ENCODE measurements at regions not wholly inside any gene's neighbourhood (a gene's known extent, or its start where the extent isn't known, plus 50 kb on each side); places are given as distances from the start of the nearest gene placed in this dataset.

- no peaks in the 10 kb centered on the region for H3K36me3 Mint-ChIP-seq
- CTCF ChIA-PET, result no interaction called here
- no peak overlapping the region for H3K27ac Mint-ChIP-seq
- H3K9me3 Mint-ChIP-seq, result no peaks in the 10 kb centered on the region
- no peak for DNase-seq
- no peaks in the 10 kb centered on the region for H3K27me3 Mint-ChIP-seq
- no peak overlapping the region for H3K4me3 Mint-ChIP-seq
- H3K4me1 Mint-ChIP-seq, result no peaks in the 10 kb centered on the region
Observed at GRCh38 chr15:93491291-93491690, 402.3 kb upstream of the RGMA start.

DNA sequence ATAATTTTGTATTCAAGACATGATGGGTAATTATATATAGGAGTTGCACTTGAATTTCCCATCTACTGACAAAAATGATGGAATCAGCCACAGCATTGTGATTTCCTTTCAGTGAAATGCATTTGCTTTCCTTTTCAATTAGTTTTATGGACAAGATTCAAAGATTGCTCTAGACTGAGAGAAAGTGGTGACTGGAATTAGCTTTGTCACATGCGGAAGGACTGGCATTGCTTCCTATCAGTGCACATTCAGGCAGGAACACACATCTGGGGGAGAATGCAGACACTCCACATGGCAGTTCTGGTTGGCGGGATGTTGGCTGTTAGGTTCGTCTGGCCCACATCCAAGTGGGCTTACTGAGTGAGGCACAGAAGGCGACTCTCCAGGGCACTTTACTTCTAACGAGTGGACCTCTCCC lies 399.3 kb upstream of the RGMA start:
- H3K9me3 Mint-ChIP-seq, result no peaks in the 10 kb centered on the region

DNA sequence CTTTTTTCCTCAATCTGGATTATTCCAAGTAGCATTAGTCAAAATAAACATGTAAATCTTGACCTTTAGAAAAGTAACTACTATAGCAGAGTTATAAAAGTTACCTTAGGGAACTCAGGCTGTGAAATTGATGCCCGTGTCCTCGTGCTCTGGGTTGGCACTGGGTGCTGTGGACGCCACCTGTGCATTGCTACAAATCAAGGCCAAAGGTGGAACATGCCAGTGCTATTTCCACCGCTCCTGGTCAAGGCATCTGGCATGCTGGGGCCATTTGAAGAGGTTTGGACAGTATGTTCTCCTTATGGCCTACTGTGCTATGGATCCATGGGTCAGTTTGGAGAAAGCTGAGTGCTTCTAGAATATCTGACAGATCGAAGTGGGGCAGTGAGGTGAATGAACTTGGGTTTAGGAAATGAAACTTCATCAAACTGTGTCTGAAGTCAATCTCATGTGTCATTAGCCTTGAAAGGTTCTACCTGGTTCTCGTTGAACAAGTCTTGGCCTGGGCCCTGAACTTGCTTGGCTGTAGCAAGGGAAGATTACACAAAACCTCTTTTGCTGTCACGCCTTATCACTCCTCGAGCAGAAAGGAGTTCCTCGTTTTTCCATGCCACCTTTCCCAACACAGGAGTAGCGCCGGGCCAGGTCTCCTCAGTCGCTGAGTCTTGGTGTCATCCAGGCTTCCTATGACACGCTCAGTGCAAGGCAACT lies 397.6 kb upstream of the RGMA start:
- no peak overlapping the region for H3K27ac Mint-ChIP-seq
- H3K9me3 Mint-ChIP-seq, result no peaks in the 10 kb centered on the region
- no peaks in the 10 kb centered on the region for H3K27me3 Mint-ChIP-seq
- no peaks in the 10 kb centered on the region for H3K36me3 Mint-ChIP-seq
- H3K4me3 Mint-ChIP-seq, result no peak overlapping the region
- no peak for DNase-seq
- no peaks in the 10 kb centered on the region for H3K4me1 Mint-ChIP-seq
- CTCF ChIA-PET, result no interaction called here

More for the DNA sequence above, 399.3 kb upstream of the RGMA start:
- Mint-ChIP-seq H3K27ac (no peak overlapping the region), H3K36me3 (no peaks in the 10 kb centered on the region), H3K27me3 (no peaks in the 10 kb centered on the region), H3K4me3 (no peak overlapping the region), H3K4me1 (no peaks in the 10 kb centered on the region)
- CTCF ChIA-PET, result no interaction called here
- no peak for DNase-seq

DNA sequence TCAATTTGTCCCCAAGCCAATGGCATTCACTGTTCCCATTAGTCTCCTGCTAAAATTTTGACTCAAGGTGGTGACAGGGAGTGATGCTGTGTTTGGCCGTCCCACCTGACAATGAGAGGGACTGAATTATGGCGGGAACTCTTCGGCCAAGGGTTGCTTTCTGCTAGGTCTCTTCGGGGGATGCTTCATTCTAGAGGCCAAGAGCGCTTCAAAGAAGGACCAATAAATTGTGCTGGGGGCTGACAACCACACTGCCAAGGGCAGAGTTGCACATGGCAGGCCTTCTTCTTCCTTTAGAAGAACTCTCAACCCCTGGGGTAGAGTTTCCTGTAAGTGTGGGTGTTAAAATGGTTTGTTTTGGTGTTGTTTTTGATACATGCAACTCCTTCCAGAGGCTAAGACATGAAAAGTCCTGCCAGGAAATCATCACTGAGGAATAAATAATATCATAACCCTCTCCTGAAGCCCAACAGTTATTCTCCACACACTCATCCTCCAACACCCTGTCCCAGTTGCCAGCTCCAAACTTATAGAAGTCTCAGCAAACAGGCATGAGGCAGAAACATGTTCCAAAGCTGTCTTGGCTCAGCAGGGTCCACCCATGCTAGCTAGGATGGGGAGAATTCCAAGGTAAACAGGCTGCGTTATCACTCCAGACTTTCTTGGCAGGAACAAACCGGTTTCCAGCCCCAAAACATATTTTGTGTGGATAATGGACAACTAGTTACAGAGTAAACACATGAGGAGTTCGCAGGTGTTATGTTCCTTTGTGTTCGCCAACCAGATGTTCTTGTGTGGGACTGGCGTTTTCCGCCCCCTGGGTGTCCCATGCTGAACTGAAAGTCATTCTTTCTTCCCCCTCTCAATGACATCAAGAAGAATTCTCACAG lies 396.7 kb upstream of the RGMA start:
- Mint-ChIP-seq H3K9me3 (no peaks in the 10 kb centered on the region), H3K4me1 (no peaks in the 10 kb centered on the region), H3K36me3 (no peaks in the 10 kb centered on the region), H3K27ac (no peak overlapping the region), H3K27me3 (no peaks in the 10 kb centered on the region), H3K4me3 (no peak overlapping the region)
- CTCF ChIA-PET, result no interaction called here
- DNase-seq, result no peak

- no peaks in the 10 kb centered on the region for H3K9me3 Mint-ChIP-seq
- no peak overlapping the region for H3K27ac Mint-ChIP-seq
- no peaks in the 10 kb centered on the region for H3K27me3 Mint-ChIP-seq
- CTCF ChIA-PET, result no interaction called here
- H3K4me3 Mint-ChIP-seq, result no peak overlapping the region
- H3K36me3 Mint-ChIP-seq, result no peaks in the 10 kb centered on the region
- no peaks in the 10 kb centered on the region for H3K4me1 Mint-ChIP-seq
- DNase-seq, result no peak
Observed at GRCh38 chr15:93483923-93484322, 394.9 kb upstream of the RGMA start.

DNA sequence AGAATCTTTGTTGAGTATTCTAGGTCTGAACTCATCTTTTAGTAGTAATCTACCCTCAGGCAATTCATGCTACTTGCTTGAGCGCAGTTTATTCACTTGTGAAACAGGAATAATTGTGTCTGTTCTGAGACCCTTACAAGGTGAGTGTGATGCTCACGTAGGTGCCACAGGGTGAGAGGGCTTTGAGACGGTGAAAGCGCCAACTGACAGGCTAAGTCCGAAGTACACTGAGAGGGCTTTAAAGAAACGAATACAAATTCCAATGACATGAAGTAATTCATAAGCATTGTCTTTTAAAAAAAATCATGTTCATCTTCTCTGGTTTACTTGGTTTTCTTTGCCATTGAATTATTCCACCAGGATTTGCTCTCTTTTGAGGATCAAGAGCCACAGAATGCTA lies 393.7 kb upstream of the RGMA start:
- no peak overlapping the region for H3K4me3 Mint-ChIP-seq
- H3K4me1 Mint-ChIP-seq, result no peaks in the 10 kb centered on the region
- DNase-seq, result no peak
- no peaks in the 10 kb centered on the region for H3K27me3 Mint-ChIP-seq
- H3K9me3 Mint-ChIP-seq, result no peaks in the 10 kb centered on the region
- CTCF ChIA-PET, result no interaction called here
- H3K27ac Mint-ChIP-seq, result no peak overlapping the region
- no peaks in the 10 kb centered on the region for H3K36me3 Mint-ChIP-seq

DNA sequence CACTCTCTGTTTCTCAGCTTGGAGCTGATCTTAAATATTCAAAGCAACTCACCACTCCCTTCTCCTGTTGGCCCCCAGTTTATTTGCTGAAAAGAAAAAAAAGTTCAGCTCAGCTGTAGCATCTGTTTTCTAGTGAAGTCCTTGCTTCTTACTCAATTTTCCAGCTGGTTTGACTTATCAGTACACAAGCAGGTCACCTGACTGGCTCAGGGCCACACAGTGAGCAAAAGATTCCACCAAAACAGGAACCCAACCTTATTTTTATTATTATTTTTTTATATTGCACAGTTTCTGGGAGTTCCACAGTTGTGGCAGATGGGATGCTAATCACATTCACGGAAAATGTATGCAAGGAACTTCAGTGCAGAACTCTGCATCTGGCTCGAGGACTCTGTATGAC lies 390.7 kb upstream of the RGMA start:
- CTCF ChIA-PET, result no interaction called here
- Mint-ChIP-seq H3K27ac (no peak overlapping the region), H3K9me3 (no peaks in the 10 kb centered on the region)

GRCh38 chr15:93478947-93479346 lies 389.9 kb upstream of the RGMA start:
- no peaks in the 10 kb centered on the region for H3K36me3 Mint-ChIP-seq
- H3K4me3 Mint-ChIP-seq, result no peak overlapping the region
- no peak for DNase-seq
- no peak overlapping the region for H3K27ac Mint-ChIP-seq
- no peaks in the 10 kb centered on the region for H3K4me1 Mint-ChIP-seq
- H3K27me3 Mint-ChIP-seq, result no peaks in the 10 kb centered on the region
- CTCF ChIA-PET, result no interaction called here
- no peaks in the 10 kb centered on the region for H3K9me3 Mint-ChIP-seq

More for the DNA sequence above, 390.7 kb upstream of the RGMA start:
- Mint-ChIP-seq H3K36me3 (no peaks in the 10 kb centered on the region), H3K4me3 (no peak overlapping the region), H3K4me1 (no peaks in the 10 kb centered on the region), H3K27me3 (no peaks in the 10 kb centered on the region)
- no peak for DNase-seq

DNA sequence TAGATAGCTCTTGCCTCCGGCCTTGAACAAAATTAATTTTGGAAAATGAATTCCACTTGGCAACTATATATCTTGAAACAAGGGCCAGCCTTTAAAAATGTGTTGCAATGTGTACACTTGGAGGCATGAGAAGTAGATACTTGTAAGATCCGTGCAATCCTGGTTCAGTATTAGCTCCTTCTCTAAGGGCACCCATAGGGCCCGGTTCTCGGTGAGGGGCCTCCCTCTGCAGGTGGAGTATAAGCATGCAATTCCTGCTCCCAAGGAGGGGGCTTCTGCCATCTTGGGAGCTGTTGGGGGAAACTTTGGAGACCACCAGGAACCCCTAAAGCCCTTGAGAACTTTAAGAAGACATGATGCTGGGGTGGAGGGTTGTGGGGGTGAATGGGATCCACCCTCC lies 388.7 kb upstream of the RGMA start:
- no peaks in the 10 kb centered on the region for H3K27me3 Mint-ChIP-seq
- no peak overlapping the region for H3K4me3 Mint-ChIP-seq
- CTCF ChIA-PET, result no interaction called here
- H3K9me3 Mint-ChIP-seq, result no peaks in the 10 kb centered on the region
- no peak for DNase-seq
- H3K4me1 Mint-ChIP-seq, result no peaks in the 10 kb centered on the region
- H3K27ac Mint-ChIP-seq, result no peak overlapping the region
- no peaks in the 10 kb centered on the region for H3K36me3 Mint-ChIP-seq

DNA sequence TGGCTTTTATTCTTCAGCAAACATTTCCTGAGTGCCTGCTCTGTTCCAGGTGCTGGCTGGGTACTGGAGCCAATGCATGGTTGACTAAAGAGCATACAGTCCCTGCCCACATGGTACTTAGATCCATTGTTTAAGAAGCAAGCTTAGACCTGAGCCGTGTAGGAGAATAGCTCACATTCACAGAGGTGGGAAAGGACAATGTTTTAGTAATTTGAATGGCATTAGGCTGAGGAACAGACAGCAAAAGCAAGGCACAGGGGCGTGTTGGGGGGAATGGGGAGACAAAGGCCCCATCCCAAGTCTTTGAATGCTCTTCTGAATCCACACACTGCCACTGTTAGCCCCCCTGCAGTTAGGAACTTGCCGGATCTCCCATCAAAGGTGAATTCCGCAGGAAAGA lies 388.2 kb upstream of the RGMA start:
- no peaks in the 10 kb centered on the region for H3K9me3 Mint-ChIP-seq
- H3K27ac Mint-ChIP-seq, result no peak overlapping the region
- H3K36me3 Mint-ChIP-seq, result no peaks in the 10 kb centered on the region
- no peaks in the 10 kb centered on the region for H3K27me3 Mint-ChIP-seq
- CTCF ChIA-PET, result no interaction called here
- H3K4me1 Mint-ChIP-seq, result no peaks in the 10 kb centered on the region
- no peak overlapping the region for H3K4me3 Mint-ChIP-seq
- DNase-seq, result no peak

GRCh38 chr15:93476491-93477177 lies 387.6 kb upstream of the RGMA start:
- H3K9me3 Mint-ChIP-seq, result no peaks in the 10 kb centered on the region
- no peak overlapping the region for H3K27ac Mint-ChIP-seq
- DNase-seq, result no peak
- no peaks in the 10 kb centered on the region for H3K27me3 Mint-ChIP-seq
- H3K36me3 Mint-ChIP-seq, result no peaks in the 10 kb centered on the region
- H3K4me1 Mint-ChIP-seq, result no peaks in the 10 kb centered on the region
- no peak overlapping the region for H3K4me3 Mint-ChIP-seq
- CTCF ChIA-PET, result no interaction called here

DNA sequence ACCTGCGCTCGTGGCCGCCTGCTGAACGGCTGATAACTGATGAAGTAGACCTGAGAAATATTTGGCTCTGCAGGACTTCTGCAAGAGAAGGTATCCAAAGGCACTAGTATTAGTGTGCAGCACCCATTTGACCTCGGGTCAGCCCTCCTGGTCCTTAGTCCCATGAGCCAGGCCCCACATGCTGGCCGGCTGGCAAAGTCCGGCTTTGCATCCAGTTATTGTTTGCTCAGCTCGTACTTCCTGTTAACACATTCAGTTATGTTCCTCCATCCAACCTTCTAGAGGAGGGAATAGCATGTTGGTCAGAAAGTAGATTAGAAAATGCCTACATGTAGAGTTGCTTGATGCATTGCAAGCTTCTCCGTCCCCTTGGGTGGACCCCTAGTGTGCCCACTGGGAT lies 385.7 kb upstream of the RGMA start:
- CTCF ChIA-PET, result no interaction called here
- no peaks in the 10 kb centered on the region for H3K27me3 Mint-ChIP-seq
- no peaks in the 10 kb centered on the region for H3K4me1 Mint-ChIP-seq
- H3K27ac Mint-ChIP-seq, result no peak overlapping the region
- DNase-seq, result no peak
- H3K36me3 Mint-ChIP-seq, result no peaks in the 10 kb centered on the region
- no peak overlapping the region for H3K4me3 Mint-ChIP-seq
- no peaks in the 10 kb centered on the region for H3K9me3 Mint-ChIP-seq

DNA sequence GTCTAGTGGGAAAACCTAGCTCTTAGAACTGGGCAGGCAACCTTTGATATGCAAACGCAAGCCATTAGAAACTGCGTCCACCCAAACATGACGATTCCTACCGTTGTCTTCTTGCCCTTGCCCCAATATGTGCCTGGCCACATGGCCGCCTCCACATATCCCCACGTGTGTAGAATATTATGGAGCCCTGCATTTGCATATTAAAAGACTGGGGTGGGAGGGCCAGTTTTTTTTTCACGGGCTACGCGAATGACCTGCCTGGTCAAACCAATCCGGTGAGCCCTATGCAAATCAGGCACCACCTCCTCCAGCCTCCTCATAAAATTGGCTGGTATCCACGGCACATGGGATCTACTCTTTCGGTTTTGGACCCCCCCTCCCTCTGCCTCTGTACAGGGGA lies 381.0 kb upstream of the RGMA start:
- H3K36me3 Mint-ChIP-seq, result no peaks in the 10 kb centered on the region
- DNase-seq, result no peak
- H3K4me1 Mint-ChIP-seq, result no peaks in the 10 kb centered on the region
- no peak overlapping the region for H3K27ac Mint-ChIP-seq
- no peaks in the 10 kb centered on the region for H3K9me3 Mint-ChIP-seq
- CTCF ChIA-PET, result no interaction called here
- H3K27me3 Mint-ChIP-seq, result peaks cover 5% of the 10 kb centered on the region
- H3K4me3 Mint-ChIP-seq, result no peak overlapping the region

DNA sequence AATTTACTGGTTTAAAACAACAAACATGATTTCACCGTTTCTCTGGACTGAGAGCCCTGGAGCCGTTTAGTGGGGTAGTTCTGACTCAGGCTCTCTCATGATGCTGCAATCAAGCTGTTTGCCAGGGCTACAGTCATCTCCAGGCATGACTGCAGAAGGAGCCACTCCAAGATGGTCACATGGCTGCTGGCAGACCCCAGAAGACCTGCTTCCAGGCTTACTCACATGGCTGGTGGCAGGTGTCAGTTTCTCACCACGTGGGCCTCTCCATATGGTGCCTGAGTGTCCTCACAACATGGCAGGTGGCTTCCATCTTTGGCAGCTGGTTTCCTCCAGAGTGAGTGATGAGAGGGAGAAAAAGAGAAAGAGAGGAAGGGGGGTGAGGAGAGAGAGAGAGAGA lies 378.3 kb upstream of the RGMA start:
- H3K4me3 Mint-ChIP-seq, result no peak overlapping the region
- no peak for DNase-seq
- no peaks in the 10 kb centered on the region for H3K4me1 Mint-ChIP-seq
- peaks cover 5% of the 10 kb centered on the region for H3K27me3 Mint-ChIP-seq
- CTCF ChIA-PET, result no interaction called here
- no peak overlapping the region for H3K27ac Mint-ChIP-seq
- H3K36me3 Mint-ChIP-seq, result no peaks in the 10 kb centered on the region
- H3K9me3 Mint-ChIP-seq, result no peaks in the 10 kb centered on the region

DNA sequence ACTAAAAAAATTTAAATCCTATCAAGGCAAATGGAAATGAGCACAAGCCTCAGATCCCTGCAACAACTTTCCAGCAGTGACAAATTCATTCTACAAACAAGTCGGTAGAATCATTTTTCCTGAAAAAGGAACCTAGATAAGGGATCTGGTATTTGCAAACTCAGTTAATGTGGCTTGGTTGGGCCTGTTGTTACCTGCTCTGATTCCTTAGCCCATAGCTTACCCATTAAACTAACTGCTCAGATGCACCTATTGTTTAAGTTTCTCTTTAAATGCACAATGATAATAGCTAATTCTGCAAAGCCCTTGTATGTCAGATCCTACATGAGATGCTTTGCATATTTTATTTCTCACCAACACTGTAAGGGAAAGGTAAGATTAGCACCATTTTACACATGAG lies 377.4 kb upstream of the RGMA start:
- Mint-ChIP-seq H3K4me1 (no peaks in the 10 kb centered on the region), H3K4me3 (no peak overlapping the region), H3K36me3 (no peaks in the 10 kb centered on the region), H3K27me3 (peaks cover 5% of the 10 kb centered on the region), H3K27ac (no peak overlapping the region), H3K9me3 (no peaks in the 10 kb centered on the region)
- CTCF ChIA-PET, result no interaction called here
- no peak for DNase-seq
